ENCODE measurements at regions not wholly inside any gene's neighbourhood (a gene's known extent, or its start where the extent isn't known, plus 50 kb on each side); places are given as distances from the start of the nearest gene placed in this dataset.

DNA sequence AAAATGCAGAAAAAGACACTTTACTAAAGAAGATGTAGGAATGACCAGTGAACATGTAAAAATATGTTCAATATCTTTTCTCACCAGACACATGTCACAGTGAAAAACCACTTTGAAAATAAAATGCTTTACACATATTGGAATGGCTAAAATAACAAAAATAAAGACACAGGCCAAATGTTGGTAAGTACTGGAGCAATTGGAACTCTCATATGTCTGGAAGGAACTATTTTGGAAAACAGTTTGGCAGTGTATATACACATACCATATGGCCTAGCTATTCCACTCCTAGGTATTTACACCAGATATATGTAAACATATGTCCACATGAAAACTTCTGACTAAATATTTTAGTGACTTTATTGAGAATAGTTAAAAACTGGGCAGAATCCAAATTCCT is 927.2 kb downstream of the BRINP3 start:
- TF ChIP-seq, protein P1, sequence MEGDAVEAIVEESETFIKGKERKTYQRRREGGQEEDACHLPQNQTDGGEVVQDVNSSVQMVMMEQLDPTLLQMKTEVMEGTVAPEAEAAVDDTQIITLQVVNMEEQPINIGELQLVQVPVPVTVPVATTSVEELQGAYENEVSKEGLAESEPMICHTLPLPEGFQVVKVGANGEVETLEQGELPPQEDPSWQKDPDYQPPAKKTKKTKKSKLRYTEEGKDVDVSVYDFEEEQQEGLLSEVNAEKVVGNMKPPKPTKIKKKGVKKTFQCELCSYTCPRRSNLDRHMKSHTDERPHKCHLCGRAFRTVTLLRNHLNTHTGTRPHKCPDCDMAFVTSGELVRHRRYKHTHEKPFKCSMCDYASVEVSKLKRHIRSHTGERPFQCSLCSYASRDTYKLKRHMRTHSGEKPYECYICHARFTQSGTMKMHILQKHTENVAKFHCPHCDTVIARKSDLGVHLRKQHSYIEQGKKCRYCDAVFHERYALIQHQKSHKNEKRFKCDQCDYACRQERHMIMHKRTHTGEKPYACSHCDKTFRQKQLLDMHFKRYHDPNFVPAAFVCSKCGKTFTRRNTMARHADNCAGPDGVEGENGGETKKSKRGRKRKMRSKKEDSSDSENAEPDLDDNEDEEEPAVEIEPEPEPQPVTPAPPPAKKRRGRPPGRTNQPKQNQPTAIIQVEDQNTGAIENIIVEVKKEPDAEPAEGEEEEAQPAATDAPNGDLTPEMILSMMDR (IDR thresholded peaks at IDR 0.05) = no peak
- no peak for TF ChIP-seq POLR2A (IDR thresholded peaks at IDR 0.05)
